Left lung (tissue), 4 donors: ENCODE measurements at regions not wholly inside any gene's neighbourhood (a gene's known extent, or its start where the extent isn't known, plus 50 kb on each side); places are given as distances from the start of the nearest gene placed in this dataset.

ENCODE experiments used
- ATAC-seq: fragments of 200-7000 bp; cut with Tn5 transposase; one replicate; pipeline ENCODE4 v1.9.1; 2020; ENCODE audit warnings: moderate library complexity
- DNase-seq, 4 donors: peaks; one replicate each; pipeline ENCODE4 v3.0.0-alpha.2; 2013 to 2020
- H3K27ac ChIP-seq, 2 donors: fragments of 200-600 bp; sonication (generic) in 1 of 2; one replicate each; pipeline versions ENCODE4 v1.5.0 to v1.8.0; 2020 to 2021
- H3K27me3 ChIP-seq, 2 donors: fragments of 200-600 bp; sonication (generic) in 1 of 2; one replicate each; pipeline versions ENCODE4 v1.5.0 to v1.8.0; 2020 to 2021
- H3K36me3 ChIP-seq, 2 donors: fragments of 200-600 bp; sonication (generic) in 1 of 2; one replicate each; pipeline versions ENCODE4 v1.5.0 to v1.8.0; 2020 to 2021
- H3K4me1 ChIP-seq, 2 donors: fragments of 200-600 bp; one replicate each; pipeline ENCODE4 v1.8.0; 2021
- H3K4me3 ChIP-seq, 2 donors: fragments of 200-600 bp; sonication (generic) in 1 of 2; one replicate each; pipeline versions ENCODE4 v1.5.0 to v1.8.0; 2020 to 2021; ENCODE audit warnings: mild to moderate bottlenecking in 1 of 2
- H3K9me3 ChIP-seq, 2 donors: fragments of 200-600 bp; sonication (generic) in 1 of 2; one replicate each; pipeline versions ENCODE4 v1.5.0 to v1.8.0; 2020 to 2021
- intact Hi-C, 2 donors: fragments of 100-400 bp; cut with DNase I; formaldehyde crosslinking; loops; one replicate each; pipeline versions ENCODE4 v1.11.2 to v1.14.2; 2022
- TF ChIP-seq, protein P1 (sequence below), 2 donors: fragments of 200-600 bp; sonication (generic) in 1 of 2; IDR thresholded peaks; one replicate each; pipeline versions ENCODE4 v1.5.0 to v1.8.0; 2021; ENCODE audit warnings: antibody characterized with exemption in 2 of 2
- donor health status: DM: no; HTN: yes; CAD: no.
- donor health status: DM: no; HTN: no; CAD: no.

DNA sequence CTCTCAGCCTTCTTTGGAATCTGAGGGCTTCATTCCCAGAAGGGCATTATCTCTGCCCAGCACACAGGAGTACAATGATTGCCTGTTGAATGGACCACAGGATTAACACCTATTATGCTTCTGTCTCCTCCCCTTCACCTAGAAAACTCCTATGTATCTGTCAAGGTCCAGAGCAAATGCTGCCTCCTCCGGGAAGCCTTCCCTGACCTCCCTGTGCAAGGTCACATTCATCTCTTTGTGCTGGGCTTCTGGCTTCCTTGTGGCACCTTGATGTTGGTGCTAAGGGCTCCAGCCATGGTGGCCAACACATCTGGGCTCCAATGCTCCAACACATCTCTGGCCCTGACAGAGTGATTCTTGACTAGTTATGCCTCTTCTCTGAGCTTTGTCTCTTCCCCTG is 49.9 kb upstream of the ATP2B2 start:
- TF ChIP-seq, protein P1, sequence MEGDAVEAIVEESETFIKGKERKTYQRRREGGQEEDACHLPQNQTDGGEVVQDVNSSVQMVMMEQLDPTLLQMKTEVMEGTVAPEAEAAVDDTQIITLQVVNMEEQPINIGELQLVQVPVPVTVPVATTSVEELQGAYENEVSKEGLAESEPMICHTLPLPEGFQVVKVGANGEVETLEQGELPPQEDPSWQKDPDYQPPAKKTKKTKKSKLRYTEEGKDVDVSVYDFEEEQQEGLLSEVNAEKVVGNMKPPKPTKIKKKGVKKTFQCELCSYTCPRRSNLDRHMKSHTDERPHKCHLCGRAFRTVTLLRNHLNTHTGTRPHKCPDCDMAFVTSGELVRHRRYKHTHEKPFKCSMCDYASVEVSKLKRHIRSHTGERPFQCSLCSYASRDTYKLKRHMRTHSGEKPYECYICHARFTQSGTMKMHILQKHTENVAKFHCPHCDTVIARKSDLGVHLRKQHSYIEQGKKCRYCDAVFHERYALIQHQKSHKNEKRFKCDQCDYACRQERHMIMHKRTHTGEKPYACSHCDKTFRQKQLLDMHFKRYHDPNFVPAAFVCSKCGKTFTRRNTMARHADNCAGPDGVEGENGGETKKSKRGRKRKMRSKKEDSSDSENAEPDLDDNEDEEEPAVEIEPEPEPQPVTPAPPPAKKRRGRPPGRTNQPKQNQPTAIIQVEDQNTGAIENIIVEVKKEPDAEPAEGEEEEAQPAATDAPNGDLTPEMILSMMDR (IDR thresholded peaks at IDR 0.05) = no peak
- peaks cover 0 to 21% of the 10 kb centered on the region in 2 donors for H3K27me3 ChIP-seq
- intact Hi-C loops = no loop called here
- H3K4me3 ChIP-seq = no peak overlapping the region
- no peak overlapping the region for H3K27ac ChIP-seq
- H3K4me1 ChIP-seq = peaks cover 0 to 5% of the 10 kb centered on the region in 2 donors
- H3K36me3 ChIP-seq = no peaks in the 10 kb centered on the region
- DNase-seq (no peak), ATAC-seq (no peak)
- H3K9me3 ChIP-seq = no peaks in the 10 kb centered on the region

DNA sequence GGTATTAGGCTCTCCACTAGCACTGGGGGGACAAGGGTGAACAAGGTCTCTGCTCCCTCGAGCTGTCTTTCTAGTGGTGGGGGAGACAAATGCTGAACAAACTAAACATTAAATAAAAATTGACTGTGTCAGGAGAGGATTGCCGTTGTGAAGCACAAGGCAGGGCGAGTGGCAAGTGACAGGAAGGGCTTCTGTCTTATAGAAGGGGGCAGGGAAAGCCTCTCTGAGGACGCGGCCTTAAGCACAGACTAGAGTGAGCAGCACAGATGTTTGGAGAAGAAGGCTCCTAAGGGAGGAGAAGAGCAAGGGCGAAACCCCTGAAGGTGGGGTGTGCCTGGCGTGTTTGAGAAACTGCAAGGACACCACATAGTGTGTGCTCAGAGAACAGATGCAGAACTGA is 50.9 kb upstream of the ATP2B2 start:
- intact Hi-C loops = no loop called here
- H3K27ac ChIP-seq = no peak overlapping the region
- peaks cover 4 to 24% of the 10 kb centered on the region in 2 donors for H3K27me3 ChIP-seq
- ATAC-seq = no peak
- no peaks in the 10 kb centered on the region for H3K9me3 ChIP-seq
- no peaks in the 10 kb centered on the region for H3K36me3 ChIP-seq
- TF ChIP-seq, protein P1 (IDR thresholded peaks at IDR 0.05) = no peak
- H3K4me1 ChIP-seq = peaks cover 0 to 5% of the 10 kb centered on the region in 2 donors
- DNase-seq = no peak
- H3K4me3 ChIP-seq = no peak overlapping the region

DNA sequence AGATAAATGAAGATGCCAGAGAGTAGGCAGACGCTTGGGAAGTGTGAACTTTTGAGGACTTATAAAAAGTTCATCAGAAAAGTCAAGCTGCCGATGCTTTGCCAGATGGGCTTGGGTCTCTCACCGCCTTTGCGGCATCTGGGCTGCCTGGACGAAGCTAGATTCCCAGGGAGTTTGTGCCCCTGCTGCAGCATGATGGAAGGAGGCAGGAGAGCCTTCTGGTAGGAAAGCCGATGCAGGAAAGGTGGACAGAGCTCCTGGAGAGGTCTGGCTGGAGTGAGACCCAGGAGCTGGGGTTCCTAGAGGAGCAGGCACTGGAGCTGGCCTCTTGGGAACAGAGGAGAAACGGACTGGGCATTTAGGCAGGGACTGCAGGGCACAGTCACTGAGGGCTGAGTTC is 51.9 kb upstream of the ATP2B2 start:
- no peaks in the 10 kb centered on the region for H3K9me3 ChIP-seq

DNA sequence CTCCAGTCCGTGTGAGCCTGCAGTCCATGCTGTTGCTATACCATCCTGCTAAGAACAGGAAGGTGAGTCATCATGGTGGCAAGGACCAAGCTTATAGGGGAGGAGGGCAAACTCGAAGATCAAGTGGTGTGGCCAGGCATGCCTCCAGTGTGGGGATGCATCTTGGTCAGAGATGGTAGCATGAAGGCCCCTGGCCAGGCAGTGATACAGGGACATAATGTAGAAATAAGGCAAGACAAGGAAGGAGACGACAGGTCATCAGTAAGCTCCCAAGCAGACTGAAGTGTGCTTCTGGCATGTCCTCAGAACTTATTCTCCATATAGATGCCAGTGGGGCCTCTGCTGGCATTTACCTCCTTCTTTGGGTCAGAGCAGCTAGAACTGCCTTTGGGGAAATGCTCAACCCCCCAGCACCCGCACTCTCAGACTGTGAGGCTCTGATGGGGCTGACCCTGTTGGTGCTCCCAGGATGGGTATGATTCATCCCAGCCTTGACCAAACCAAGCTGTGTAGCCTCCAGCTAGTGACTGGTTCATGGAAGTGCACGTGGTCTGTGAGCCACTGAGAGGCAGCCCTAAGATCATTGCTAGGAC is 52.5 kb upstream of the ATP2B2 start:
- TF ChIP-seq, protein P1 (IDR thresholded peaks at IDR 0.05) = no peak
- DNase-seq = no peak
- H3K36me3 ChIP-seq = no peaks in the 10 kb centered on the region
- H3K27ac ChIP-seq = no peak overlapping the region
- peaks cover 4 to 22% of the 10 kb centered on the region in 2 donors for H3K27me3 ChIP-seq
- H3K4me1 ChIP-seq = no peaks in the 10 kb centered on the region
- ATAC-seq = no peak
- no peaks in the 10 kb centered on the region for H3K9me3 ChIP-seq
- intact Hi-C loops = no loop called here
- H3K4me3 ChIP-seq = no peak overlapping the region

More for the DNA sequence above, 51.9 kb upstream of the ATP2B2 start:
- intact Hi-C loops = no loop called here
- no peaks in the 10 kb centered on the region for H3K36me3 ChIP-seq
- H3K4me1 ChIP-seq = no peaks in the 10 kb centered on the region
- H3K27me3 ChIP-seq = peaks cover 4 to 21% of the 10 kb centered on the region in 2 donors
- no peak for DNase-seq
- H3K4me3 ChIP-seq = no peak overlapping the region
- no peak for ATAC-seq
- no peak overlapping the region for H3K27ac ChIP-seq
- TF ChIP-seq, protein P1 (IDR thresholded peaks at IDR 0.05) = no peak

DNA sequence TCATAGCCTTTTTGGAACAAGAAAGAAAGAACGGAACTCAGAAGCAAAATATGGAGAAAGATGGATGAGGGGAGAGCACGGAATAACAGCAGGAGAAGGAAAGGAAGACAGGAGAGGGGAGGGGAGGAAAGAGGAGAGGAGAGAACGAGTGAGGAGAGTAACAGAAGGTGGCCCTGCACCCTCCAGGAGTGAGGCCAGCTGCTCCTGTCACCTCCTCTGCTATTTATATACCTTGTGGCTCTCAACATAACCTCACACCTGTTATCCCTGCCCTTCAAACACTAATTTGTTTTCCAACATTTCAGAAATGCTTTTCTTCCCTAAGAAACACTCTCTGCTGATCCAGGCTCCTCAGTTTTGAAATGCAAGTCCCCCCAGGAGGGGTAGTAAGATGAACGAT is 53.4 kb upstream of the ATP2B2 start:
- H3K27ac ChIP-seq = no peak overlapping the region
- ATAC-seq (no peak), DNase-seq (no peak)
- H3K4me3 ChIP-seq = no peak overlapping the region
- TF ChIP-seq, protein P1 (IDR thresholded peaks at IDR 0.05) = no peak
- H3K27me3 ChIP-seq = peaks cover 4 to 29% of the 10 kb centered on the region in 2 donors
- H3K36me3 ChIP-seq = no peaks in the 10 kb centered on the region
- intact Hi-C loops = no loop called here
- H3K9me3 ChIP-seq = no peaks in the 10 kb centered on the region
- no peaks in the 10 kb centered on the region for H3K4me1 ChIP-seq
